ENCODE measurements at regions not wholly inside any gene's neighbourhood (a gene's known extent, or its start where the extent isn't known, plus 50 kb on each side); places are given as distances from the start of the nearest gene placed in this dataset.

- Histone ChIP-seq H3K14ac (ENCODE audit: insufficient read depth, low read length) (no peak overlapping the region), H4K20me1 (ENCODE audit: control insufficient read depth, insufficient read depth, insufficient read length) (no peaks in the 10 kb centered on the region), H3K23me2 (ENCODE audit: insufficient read length, low read depth, low read length, poor library complexity, severe bottlenecking) (no peaks in the 10 kb centered on the region), H3K9ac (ENCODE audit: extremely low read depth, insufficient read length, low read length) (no peak overlapping the region), H4K8ac (replicated peaks; ENCODE audit: insufficient read length, low read depth, low read length) (no peak overlapping the region), H3K23ac (ENCODE audit: insufficient read length, low read depth, low read length) (no peak overlapping the region), H2BK12ac (ENCODE audit: insufficient read length, low read depth, low read length) (no peak overlapping the region), H4K91ac (ENCODE audit: insufficient read length, low read depth, low read length) (no peak overlapping the region), H3K27me3 (ENCODE audit: insufficient read depth, low read length) (no peaks in the 10 kb centered on the region), H3T11ph (ENCODE audit: low read length) (no peak overlapping the region), H3K4ac (ENCODE audit: low read depth, low read length) (no peak overlapping the region), H2AK5ac (ENCODE audit: insufficient read length, low read length) (no peak overlapping the region), H3K56ac (ENCODE audit: insufficient read length, low read depth, low read length) (no peak overlapping the region), H2BK5ac (ENCODE audit: insufficient read length, low read length) (no peak overlapping the region), H2AFZ (ENCODE audit: low read length) (no peak overlapping the region), H2BK120ac (ENCODE audit: low read depth, low read length, poor library complexity, severe bottlenecking) (no peak overlapping the region), H3K4me1 (ENCODE audit: insufficient read depth, low read length) (no peaks in the 10 kb centered on the region), H3K9me3 (ENCODE audit: control insufficient read depth, low read depth, low read length) (no peaks in the 10 kb centered on the region), H3K79me2 (ENCODE audit: insufficient read depth, low read length) (no peaks in the 10 kb centered on the region), H3K27ac (ENCODE audit: insufficient read length, low read depth, low read length) (no peak overlapping the region), H4K5ac (ENCODE audit: insufficient read length, low read depth, low read length) (no peak overlapping the region), H2BK15ac (ENCODE audit: low read depth, low read length) (no peak overlapping the region), H3K18ac (ENCODE audit: insufficient read length, low read depth, low read length) (no peak overlapping the region), H3K4me2 (ENCODE audit: insufficient read depth, insufficient read length, low read length) (no peak overlapping the region), H2BK20ac (ENCODE audit: low read depth, low read length, poor library complexity, severe bottlenecking) (no peak overlapping the region), H3K79me1 (ENCODE audit: insufficient read depth, low read depth, low read length, poor library complexity, severe bottlenecking) (no peaks in the 10 kb centered on the region)
- no peak overlapping the region for H3K4me3 Mint-ChIP-seq
- no CpG with 5 or more reads among the region's 2 CpGs for WGBS (ENCODE audit: extremely low coverage, insufficient read length, low lambda C conversion rate)
- H3K27me3 Mint-ChIP-seq (ENCODE audit: low read depth) = peaks cover 8% of the 10 kb centered on the region
- no peak for DNase-seq
- H3K4me1 Mint-ChIP-seq = no peaks in the 10 kb centered on the region
- H3K27ac Mint-ChIP-seq = no peak overlapping the region
- no peaks in the 10 kb centered on the region for H3K9me3 Mint-ChIP-seq
- 0 out of 7 replicates have a peak, but pooled peaks cover 0 to 2% (median 0%) of the 10 kb centered on the region in 3 experiments for H3K36me3 Mint-ChIP-seq (ENCODE audit: insufficient read depth in 1 of 3, low read depth in 3 of 3)
- TF ChIP-seq CTCF (conservative IDR thresholded peaks at IDR 0.05) = no peak
Observed at GRCh38 chr1:55347866-55348265, 132.7 kb upstream of the USP24 start.

All from H9 (cell line).